ENCODE measurements at regions not wholly inside any gene's neighbourhood (a gene's known extent, or its start where the extent isn't known, plus 50 kb on each side); places are given as distances from the start of the nearest gene placed in this dataset.

GRCh38 chr3:6510713-6511112 is 350.2 kb upstream of the GRM7 start:
- H3K9me3 Mint-ChIP-seq (ENCODE audit: insufficient read depth) = peaks cover 6% of the 10 kb centered on the region
- no peak overlapping the region for H3K4me3 Mint-ChIP-seq
- H3K27me3 Mint-ChIP-seq (ENCODE audit: low read depth) = no peaks in the 10 kb centered on the region
- no peak overlapping the region for H3K27ac Mint-ChIP-seq
- no peak for ATAC-seq
- POLR2A ChIA-PET = no interaction called here
- no peaks in the 10 kb centered on the region for H3K36me3 Mint-ChIP-seq (ENCODE audit: low read depth)
- H3K4me1 Mint-ChIP-seq (ENCODE audit: low read depth) = no peaks in the 10 kb centered on the region
- CTCF ChIA-PET = no interaction called here
- no peak for DNase-seq

GRCh38 chr3:6512172-6512800 is 348.6 kb upstream of the GRM7 start:
- Mint-ChIP-seq H3K27ac (no peak overlapping the region), H3K4me1 (ENCODE audit: low read depth) (no peaks in the 10 kb centered on the region), H3K27me3 (ENCODE audit: low read depth) (no peaks in the 10 kb centered on the region), H3K36me3 (ENCODE audit: low read depth) (no peaks in the 10 kb centered on the region), H3K9me3 (ENCODE audit: insufficient read depth) (peaks cover 6% of the 10 kb centered on the region), H3K4me3 (no peak overlapping the region)
- ChIA-PET CTCF (interaction anchor here (1.2 kb wide), 1 partner anchor 11 kb away, joined by 3 read pairs; no protein-coding TSS in a partner anchor), POLR2A (no interaction called here)
- no peak for ATAC-seq
- no peak for DNase-seq

- ATAC-seq = no peak
- Mint-ChIP-seq H3K9me3 (ENCODE audit: insufficient read depth) (peaks cover 7% of the 10 kb centered on the region), H3K36me3 (ENCODE audit: low read depth) (no peaks in the 10 kb centered on the region), H3K4me3 (no peak overlapping the region), H3K27me3 (ENCODE audit: low read depth) (no peaks in the 10 kb centered on the region), H3K4me1 (ENCODE audit: low read depth) (no peaks in the 10 kb centered on the region), H3K27ac (no peak overlapping the region)
- ChIA-PET CTCF (no interaction called here), POLR2A (interaction anchor here (0.7 kb wide), 1 partner anchor 41 kb away, joined by 3 read pairs; no protein-coding TSS in a partner anchor)
- no peak for DNase-seq
Measured at GRCh38 chr3:6516143-6516542, 344.8 kb upstream of the GRM7 start.

GRCh38 chr3:6516694-6517093 is 344.2 kb upstream of the GRM7 start:
- ATAC-seq (no peak), DNase-seq (no peak)
- H3K27me3 Mint-ChIP-seq (ENCODE audit: low read depth) = no peaks in the 10 kb centered on the region
- CTCF ChIA-PET = no interaction called here
- H3K36me3 Mint-ChIP-seq (ENCODE audit: low read depth) = no peaks in the 10 kb centered on the region
- H3K4me3 Mint-ChIP-seq = no peak overlapping the region
- POLR2A ChIA-PET = interaction anchor here (0.7 kb wide), 1 partner anchor 41 kb away, joined by 3 read pairs; no protein-coding TSS in a partner anchor
- no peak overlapping the region for H3K27ac Mint-ChIP-seq
- no peaks in the 10 kb centered on the region for H3K4me1 Mint-ChIP-seq (ENCODE audit: low read depth)
- peaks cover 7% of the 10 kb centered on the region for H3K9me3 Mint-ChIP-seq (ENCODE audit: insufficient read depth)

GRCh38 chr3:6518709-6519345 is 342.1 kb upstream of the GRM7 start:
- no peaks in the 10 kb centered on the region for H3K4me1 Mint-ChIP-seq (ENCODE audit: low read depth)
- DNase-seq = no peak
- H3K4me3 Mint-ChIP-seq = no peak overlapping the region
- ChIA-PET POLR2A (no interaction called here), CTCF (no interaction called here)
- H3K36me3 Mint-ChIP-seq (ENCODE audit: low read depth) = no peaks in the 10 kb centered on the region
- H3K27ac Mint-ChIP-seq = no peak overlapping the region
- H3K27me3 Mint-ChIP-seq (ENCODE audit: low read depth) = no peaks in the 10 kb centered on the region
- H3K9me3 Mint-ChIP-seq (ENCODE audit: insufficient read depth) = peaks cover 7% of the 10 kb centered on the region
- ATAC-seq = no peak

- POLR2A ChIA-PET = interaction anchor here (0.7 kb wide), 1 partner anchor 10 kb away, joined by 5 read pairs; no protein-coding TSS in a partner anchor
- Mint-ChIP-seq H3K9me3 (ENCODE audit: insufficient read depth) (peaks cover 7% of the 10 kb centered on the region), H3K4me1 (ENCODE audit: low read depth) (no peaks in the 10 kb centered on the region), H3K36me3 (ENCODE audit: low read depth) (no peaks in the 10 kb centered on the region), H3K27me3 (ENCODE audit: low read depth) (no peaks in the 10 kb centered on the region), H3K27ac (no peak overlapping the region), H3K4me3 (no peak overlapping the region)
- CTCF ChIA-PET = no interaction called here
- ATAC-seq = no peak
- no peak for DNase-seq
Measured at GRCh38 chr3:6521369-6522113, 339.4 kb upstream of the GRM7 start.

- no peak overlapping the region for H3K27ac Mint-ChIP-seq
- peaks cover 7% of the 10 kb centered on the region for H3K9me3 Mint-ChIP-seq (ENCODE audit: insufficient read depth)
- H3K27me3 Mint-ChIP-seq (ENCODE audit: low read depth) = no peaks in the 10 kb centered on the region
- no peaks in the 10 kb centered on the region for H3K4me1 Mint-ChIP-seq (ENCODE audit: low read depth)
- ChIA-PET POLR2A (interaction anchor here (0.7 kb wide), 1 partner anchor 9 kb away, joined by 5 read pairs; no protein-coding TSS in a partner anchor), CTCF (no interaction called here)
- H3K4me3 Mint-ChIP-seq = no peak overlapping the region
- no peak for DNase-seq
- no peaks in the 10 kb centered on the region for H3K36me3 Mint-ChIP-seq (ENCODE audit: low read depth)
- no peak for ATAC-seq
Measured at GRCh38 chr3:6522191-6522590, 338.7 kb upstream of the GRM7 start.

GRCh38 chr3:6523043-6523442 is 337.9 kb upstream of the GRM7 start:
- CTCF ChIA-PET = no interaction called here
- H3K27ac Mint-ChIP-seq = no peak overlapping the region
- no peak overlapping the region for H3K4me3 Mint-ChIP-seq
- POLR2A ChIA-PET = no interaction called here
- H3K9me3 Mint-ChIP-seq (ENCODE audit: insufficient read depth) = peaks cover 7% of the 10 kb centered on the region
- no peak for DNase-seq
- ATAC-seq = no peak
- H3K36me3 Mint-ChIP-seq (ENCODE audit: low read depth) = no peaks in the 10 kb centered on the region
- H3K27me3 Mint-ChIP-seq (ENCODE audit: low read depth) = no peaks in the 10 kb centered on the region
- H3K4me1 Mint-ChIP-seq (ENCODE audit: low read depth) = no peaks in the 10 kb centered on the region

- DNase-seq = no peak
- Mint-ChIP-seq H3K4me1 (ENCODE audit: low read depth) (no peaks in the 10 kb centered on the region), H3K27me3 (ENCODE audit: low read depth) (no peaks in the 10 kb centered on the region), H3K4me3 (no peak overlapping the region), H3K36me3 (ENCODE audit: low read depth) (no peaks in the 10 kb centered on the region), H3K27ac (no peak overlapping the region), H3K9me3 (ENCODE audit: insufficient read depth) (peaks cover 11% of the 10 kb centered on the region)
- CTCF ChIA-PET = no interaction called here
- POLR2A ChIA-PET = no interaction called here
- ATAC-seq = no peak
Measured at GRCh38 chr3:6524479-6524878, 336.4 kb upstream of the GRM7 start.

GRCh38 chr3:6526321-6526720 is 334.6 kb upstream of the GRM7 start:
- no peak overlapping the region for H3K4me3 Mint-ChIP-seq
- no peak overlapping the region for H3K27ac Mint-ChIP-seq
- CTCF ChIA-PET = no interaction called here
- H3K36me3 Mint-ChIP-seq (ENCODE audit: low read depth) = no peaks in the 10 kb centered on the region
- ATAC-seq (no peak), DNase-seq (no peak)
- no peaks in the 10 kb centered on the region for H3K4me1 Mint-ChIP-seq (ENCODE audit: low read depth)
- POLR2A ChIA-PET = no interaction called here
- H3K9me3 Mint-ChIP-seq (ENCODE audit: insufficient read depth) = peaks cover 7% of the 10 kb centered on the region
- H3K27me3 Mint-ChIP-seq (ENCODE audit: low read depth) = no peaks in the 10 kb centered on the region

- POLR2A ChIA-PET = no interaction called here
- Mint-ChIP-seq H3K9me3 (ENCODE audit: insufficient read depth) (peaks cover 7% of the 10 kb centered on the region), H3K36me3 (ENCODE audit: low read depth) (no peaks in the 10 kb centered on the region), H3K27ac (no peak overlapping the region), H3K27me3 (ENCODE audit: low read depth) (no peaks in the 10 kb centered on the region), H3K4me3 (no peak overlapping the region), H3K4me1 (ENCODE audit: low read depth) (no peaks in the 10 kb centered on the region)
- DNase-seq = no peak
- no peak for ATAC-seq
- CTCF ChIA-PET = no interaction called here
Measured at GRCh38 chr3:6526861-6527260, 334.1 kb upstream of the GRM7 start.

- ATAC-seq (no peak), DNase-seq (no peak)
- H3K4me1 Mint-ChIP-seq (ENCODE audit: low read depth) = no peaks in the 10 kb centered on the region
- no peak overlapping the region for H3K27ac Mint-ChIP-seq
- no peaks in the 10 kb centered on the region for H3K36me3 Mint-ChIP-seq (ENCODE audit: low read depth)
- POLR2A ChIA-PET = no interaction called here
- H3K27me3 Mint-ChIP-seq (ENCODE audit: low read depth) = no peaks in the 10 kb centered on the region
- CTCF ChIA-PET = no interaction called here
- peaks cover 17% of the 10 kb centered on the region for H3K9me3 Mint-ChIP-seq (ENCODE audit: insufficient read depth)
- no peak overlapping the region for H3K4me3 Mint-ChIP-seq
Measured at GRCh38 chr3:6528951-6529350, 332.0 kb upstream of the GRM7 start.
